ENCODE measurements at regions not wholly inside any gene's neighbourhood (a gene's known extent, or its start where the extent isn't known, plus 50 kb on each side); places are given as distances from the start of the nearest gene placed in this dataset.

GRCh38 chr5:92409134-92409533 is 1026.0 kb upstream of the ARRDC3 start:
- DNase-seq, result no peak
- H3K27me3 ChIP-seq, result no peaks in the 10 kb centered on the region
- WGBS, 2 donors (ENCODE audit: low coverage in 1 of 2), result 57 to 66% methylated on average over 2 of the region's 2 CpGs
- in situ Hi-C loops (cut with MboI; ENCODE audit: low pct_ligation_motif_present in 1 of 4, low pct_unique_long_range_greater_than_20kb in 1 of 4, low sequenced_read_pairs in 3 of 4) (no loop called here), intact Hi-C loops (cut with DNase I; ENCODE audit: low total_unique reads) (no loop called here)
- H3K4me3 ChIP-seq, result no peak overlapping the region
- no peaks in the 10 kb centered on the region for H3K36me3 ChIP-seq
- no peaks in the 10 kb centered on the region for H3K9me3 ChIP-seq
- no peak for TF ChIP-seq EP300 (IDR thresholded peaks at IDR 0.05; ENCODE audit: low read depth)
- no peak for TF ChIP-seq POLR2AphosphoS5 (IDR thresholded peaks at IDR 0.05)
- TF ChIP-seq CTCF (IDR thresholded peaks at IDR 0.05), result no peak
- no peak for TF ChIP-seq POLR2A (IDR thresholded peaks at IDR 0.05)
- H3K4me1 ChIP-seq, result no peaks in the 10 kb centered on the region
- H3K27ac ChIP-seq, result no peak overlapping the region

DNA sequence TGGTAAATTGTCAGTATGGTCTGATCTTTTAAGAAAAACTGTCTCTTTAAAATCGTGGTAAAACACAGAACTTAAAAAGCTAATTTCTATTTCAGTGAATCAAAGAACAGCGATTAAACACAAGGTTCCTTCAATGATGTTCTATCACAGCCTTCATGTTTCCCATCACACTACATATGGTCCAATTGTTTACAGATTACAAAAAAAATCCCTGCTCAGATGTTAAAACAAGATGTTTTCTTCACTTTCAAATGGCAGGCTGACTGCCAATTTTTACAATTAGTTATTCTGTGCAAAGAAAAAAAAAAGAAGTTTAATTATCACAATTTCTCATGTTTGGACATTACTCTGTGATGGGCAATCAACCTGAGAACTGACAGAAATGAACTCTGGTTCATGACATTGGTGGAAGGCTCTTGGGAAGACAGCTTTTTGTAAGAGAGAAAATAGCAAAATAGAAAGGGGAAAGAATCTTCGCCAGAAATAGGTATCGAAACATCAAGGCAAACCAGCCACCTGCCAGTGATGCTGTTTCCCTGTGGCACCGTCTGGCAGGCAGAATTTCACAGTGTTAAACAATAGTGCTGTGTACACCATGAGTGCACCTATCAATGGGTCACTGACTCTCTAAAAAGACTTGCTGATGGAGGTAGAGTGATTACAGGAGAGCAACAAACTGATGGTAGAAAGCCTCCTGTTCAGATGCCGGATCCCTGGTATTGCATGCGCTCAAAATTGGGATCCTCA is 1020.0 kb upstream of the ARRDC3 start:
- no peak for DNase-seq
- 80 to 83% methylated on average over 7 of the region's 7 CpGs for WGBS, 2 donors (ENCODE audit: low coverage in 1 of 2)
- intact Hi-C loops (cut with DNase I; ENCODE audit: low total_unique reads), result no loop called here
- TF ChIP-seq POLR2AphosphoS5 (IDR thresholded peaks at IDR 0.05) (no peak), EP300 (IDR thresholded peaks at IDR 0.05; ENCODE audit: low read depth) (no peak), CTCF (IDR thresholded peaks at IDR 0.05) (no peak), POLR2A (IDR thresholded peaks at IDR 0.05) (no peak)
- no peaks in the 10 kb centered on the region for H3K4me1 ChIP-seq
- no peak overlapping the region for H3K27ac ChIP-seq
- H3K9me3 ChIP-seq, result no peaks in the 10 kb centered on the region
- no peaks in the 10 kb centered on the region for H3K36me3 ChIP-seq
- no peak overlapping the region for H3K4me3 ChIP-seq
- in situ Hi-C loops (cut with MboI; ENCODE audit: low pct_ligation_motif_present in 1 of 4, low pct_unique_long_range_greater_than_20kb in 1 of 4, low sequenced_read_pairs in 3 of 4), result no loop called here
- H3K27me3 ChIP-seq, result no peaks in the 10 kb centered on the region

GRCh38 chr5:92402045-92402444 is 1018.9 kb upstream of the ARRDC3 start:
- no peak overlapping the region for H3K4me3 ChIP-seq
- no peaks in the 10 kb centered on the region for H3K27me3 ChIP-seq
- no peaks in the 10 kb centered on the region for H3K9me3 ChIP-seq
- 68% methylated on average over 2 of the region's 2 CpGs for WGBS, 2 donors (ENCODE audit: low coverage in 1 of 2)
- intact Hi-C loops (cut with DNase I; ENCODE audit: low total_unique reads) (no loop called here), in situ Hi-C loops (cut with MboI; ENCODE audit: low pct_ligation_motif_present in 1 of 4, low pct_unique_long_range_greater_than_20kb in 1 of 4, low sequenced_read_pairs in 3 of 4) (no loop called here)
- H3K27ac ChIP-seq, result no peak overlapping the region
- no peaks in the 10 kb centered on the region for H3K4me1 ChIP-seq
- no peaks in the 10 kb centered on the region for H3K36me3 ChIP-seq
- no peak for DNase-seq
- TF ChIP-seq EP300 (IDR thresholded peaks at IDR 0.05; ENCODE audit: low read depth) (no peak), CTCF (IDR thresholded peaks at IDR 0.05) (no peak), POLR2A (IDR thresholded peaks at IDR 0.05) (no peak), POLR2AphosphoS5 (IDR thresholded peaks at IDR 0.05) (no peak)

- intact Hi-C loops (cut with DNase I; ENCODE audit: low total_unique reads), result no loop called here
- no peak overlapping the region for H3K27ac ChIP-seq
- no peak overlapping the region for H3K4me3 ChIP-seq
- TF ChIP-seq EP300 (IDR thresholded peaks at IDR 0.05; ENCODE audit: low read depth) (no peak), CTCF (IDR thresholded peaks at IDR 0.05) (no peak), POLR2A (IDR thresholded peaks at IDR 0.05) (no peak), POLR2AphosphoS5 (IDR thresholded peaks at IDR 0.05) (no peak)
- H3K9me3 ChIP-seq, result no peaks in the 10 kb centered on the region
- H3K4me1 ChIP-seq, result no peaks in the 10 kb centered on the region
- in situ Hi-C loops (cut with MboI; ENCODE audit: low pct_ligation_motif_present in 1 of 4, low pct_unique_long_range_greater_than_20kb in 1 of 4, low sequenced_read_pairs in 3 of 4), result no loop called here
- H3K36me3 ChIP-seq, result no peaks in the 10 kb centered on the region
- WGBS, 2 donors (ENCODE audit: low coverage in 1 of 2), result 44 to 56% methylated on average over 5 of the region's 5 CpGs
- no peak for DNase-seq
- H3K27me3 ChIP-seq, result no peaks in the 10 kb centered on the region
These were observed 1018.4 kb upstream of the ARRDC3 start for GRCh38 chr5:92401492-92401891.
